SK-N-MC (cell line): ENCODE measurements at regions not wholly inside any gene's neighbourhood (a gene's known extent, or its start where the extent isn't known, plus 50 kb on each side); places are given as distances from the start of the nearest gene placed in this dataset.

Source experiments
- EZH2 ChIP-seq: fragments of 200-600 bp; sonication (generic); IDR thresholded peaks from one replicate; pipeline ENCODE4 v1.6.1; 2017; ENCODE audit warnings: antibody characterized with exemption
- POLR2AphosphoS5 ChIP-seq: IDR thresholded peaks from 2 replicates; pipeline ENCODE4 v1.6.1; 2012; ENCODE audit warnings: mild to moderate bottlenecking, low read depth, low read length, borderline replicate concordance

GRCh38 chr10:128241023-128241422 lies 114.8 kb upstream of the MKI67 start:
- no peak for TF ChIP-seq EZH2
- TF ChIP-seq POLR2AphosphoS5, result no peak
